Spleen (tissue), 11 donors: ENCODE measurements at regions not wholly inside any gene's neighbourhood (a gene's known extent, or its start where the extent isn't known, plus 50 kb on each side); places are given as distances from the start of the nearest gene placed in this dataset.
"Not testable (repeated sequence)": the region's sequence is repeated elsewhere in the genome, so short reads cannot be mapped to it uniquely, and the experiment has no call there.

Experiments used
- DNase-seq: peaks from one replicate; pipeline ENCODE4 v3.0.0-alpha.2; 2020
- H3K27ac ChIP-seq, 8 donors: fragments of 200-600 bp; sonication (generic) in 7 of 8; 1 replicate in 4 of 8; 2 replicates in 4 of 8; pipeline versions ENCODE4 v1.5.0 to v1.8.0; 2016 to 2021; ENCODE audit warnings: inconsistent platforms in 4 of 8, mild to moderate bottlenecking in 4 of 8, moderate library complexity in 1 of 8
- H3K27me3 ChIP-seq, 7 donors: fragments of 200-600 bp; sonication (generic) in 6 of 7; replicated peaks in 1 of 7; 1 replicate in 4 of 7; 2 replicates in 3 of 7; pipeline versions ENCODE4 v1.5.0 to v1.8.0; 2016 to 2021; ENCODE audit warnings: inconsistent platforms in 3 of 7, mild to moderate bottlenecking in 1 of 7
- H3K36me3 ChIP-seq, 6 donors: fragments of 200-600 bp; sonication (generic) in 5 of 6; 1 replicate in 4 of 6; 2 replicates in 2 of 6; pipeline versions ENCODE4 v1.5.0 to v1.8.0; 2016 to 2021; ENCODE audit warnings: inconsistent platforms in 2 of 6
- H3K4me1 ChIP-seq, 6 donors: fragments of 200-600 bp; sonication (generic) in 5 of 6; 1 replicate in 3 of 6; 2 replicates in 3 of 6; pipeline versions ENCODE4 v1.5.0 to v1.8.0; 2016 to 2021; ENCODE audit warnings: inconsistent platforms in 3 of 6
- H3K4me3 ChIP-seq, 8 donors: fragments of 200-600 bp; sonication (generic) in 7 of 8; 1 replicate in 4 of 8; 2 replicates in 4 of 8; pipeline versions ENCODE4 v1.5.0 to v1.8.0; 2016 to 2021; ENCODE audit warnings: inconsistent platforms in 4 of 8, mild to moderate bottlenecking in 4 of 8, moderate library complexity in 2 of 8
- H3K9me3 ChIP-seq, 8 donors: fragments of 200-600 bp; sonication (generic) in 7 of 8; 1 replicate in 4 of 8; 2 replicates in 4 of 8; pipeline versions ENCODE4 v1.5.0 to v1.8.0; 2016 to 2021; ENCODE audit warnings: inconsistent platforms in 4 of 8
- POLR2A ChIP-seq, 3 donors: fragments of 450-650 bp; IDR thresholded peaks; one replicate each; pipeline ENCODE4 v1.5.1; 2017; ENCODE audit warnings: antibody characterized with exemption in 3 of 3, mild to moderate bottlenecking in 1 of 3
- POLR2AphosphoS5 ChIP-seq, 3 donors: sonication (generic); formaldehyde crosslinking; IDR thresholded peaks; one replicate each; pipeline ENCODE4 v1.5.1; 2017; ENCODE audit warnings: antibody characterized with exemption in 3 of 3
- WGBS, 5 donors: extraction: QIAGEN DNeasy Blood & Tissue Kit in 3 of 5; methylation state at CpG; one replicate each; pipeline versions ENCODE4 v1.1.5 to v1.1.7; 2013 to 2018; 5-methylcytosine and 5-hydroxymethylcytosine counted together
- intact Hi-C: fragments of 100-400 bp; cut with DNase I; formaldehyde crosslinking; loops from one replicate; pipeline ENCODE4 v1.15.0; 2023; ENCODE audit warnings: low total_unique reads
- TF ChIP-seq, protein P1 (sequence below), 11 experiments: fragments of 200-600 bp in 7 of 11; fragments of 450-650 bp in 4 of 11; sonication (generic) in 4 of 11; IDR thresholded peaks in 8 of 11; conservative IDR thresholded peaks in 3 of 11; 1 replicate in 7 of 11; 2 replicates in 4 of 11; pipeline versions ENCODE4 v1.4.0 to v1.8.0; 2016 to 2021; ENCODE audit warnings: antibody characterized with exemption in 11 of 11, inconsistent platforms in 4 of 11, mild to moderate bottlenecking in 1 of 11
- donor health status: healthy with polysubstance abuse.
- donor health status: DM: no; HTN: no; CAD: no; lungs with moderate emphysema.
- donor health status: DM: no; HTN: no; CAD: no.
- donor health status: Bipolar disorder and iron deficiency.
- donor health status: healthy.
- donor health status: DM: no; HTN: no; CAD: no.
- donor health status: DM: yes; HTN: yes; CAD: no.

- DNase-seq, result peak; percentile 39
- no peak overlapping the region for H3K4me3 ChIP-seq
- intact Hi-C loops, result no loop called here
- no peak overlapping the region for H3K27ac ChIP-seq
- WGBS, 5 donors, result 62 to 80% (median 74%) methylated on average over 12 to 13 of the region's 13 CpGs
- H3K36me3 ChIP-seq, result no peaks in the 10 kb centered on the region
- TF ChIP-seq POLR2AphosphoS5 (IDR thresholded peaks at IDR 0.05), result no peak
- TF ChIP-seq POLR2A (IDR thresholded peaks at IDR 0.05), result no peak
- TF ChIP-seq, protein P1, sequence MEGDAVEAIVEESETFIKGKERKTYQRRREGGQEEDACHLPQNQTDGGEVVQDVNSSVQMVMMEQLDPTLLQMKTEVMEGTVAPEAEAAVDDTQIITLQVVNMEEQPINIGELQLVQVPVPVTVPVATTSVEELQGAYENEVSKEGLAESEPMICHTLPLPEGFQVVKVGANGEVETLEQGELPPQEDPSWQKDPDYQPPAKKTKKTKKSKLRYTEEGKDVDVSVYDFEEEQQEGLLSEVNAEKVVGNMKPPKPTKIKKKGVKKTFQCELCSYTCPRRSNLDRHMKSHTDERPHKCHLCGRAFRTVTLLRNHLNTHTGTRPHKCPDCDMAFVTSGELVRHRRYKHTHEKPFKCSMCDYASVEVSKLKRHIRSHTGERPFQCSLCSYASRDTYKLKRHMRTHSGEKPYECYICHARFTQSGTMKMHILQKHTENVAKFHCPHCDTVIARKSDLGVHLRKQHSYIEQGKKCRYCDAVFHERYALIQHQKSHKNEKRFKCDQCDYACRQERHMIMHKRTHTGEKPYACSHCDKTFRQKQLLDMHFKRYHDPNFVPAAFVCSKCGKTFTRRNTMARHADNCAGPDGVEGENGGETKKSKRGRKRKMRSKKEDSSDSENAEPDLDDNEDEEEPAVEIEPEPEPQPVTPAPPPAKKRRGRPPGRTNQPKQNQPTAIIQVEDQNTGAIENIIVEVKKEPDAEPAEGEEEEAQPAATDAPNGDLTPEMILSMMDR (IDR thresholded peaks at IDR 0.05 in 8 of 11, conservative IDR thresholded peaks at IDR 0.05 in 3 of 11), result no peak
- no peaks in the 10 kb centered on the region for H3K4me1 ChIP-seq
- H3K9me3 ChIP-seq, result no peaks in the 10 kb centered on the region
- no peaks in the 10 kb centered on the region for H3K27me3 ChIP-seq
These were observed 164.6 kb downstream of the GOLGA6L4 start for GRCh38 chr15:84400017-84400740.

- H3K27ac ChIP-seq, result no peak overlapping the region
- no peaks in the 10 kb centered on the region for H3K9me3 ChIP-seq
- H3K4me3 ChIP-seq, result no peak overlapping the region
- no peaks in the 10 kb centered on the region for H3K4me1 ChIP-seq
- H3K36me3 ChIP-seq, result no peaks in the 10 kb centered on the region
- no peak for TF ChIP-seq POLR2AphosphoS5 (IDR thresholded peaks at IDR 0.05)
- TF ChIP-seq, protein P1 (IDR thresholded peaks at IDR 0.05 in 8 of 11, conservative IDR thresholded peaks at IDR 0.05 in 3 of 11), result no peak
- no peak for TF ChIP-seq POLR2A (IDR thresholded peaks at IDR 0.05)
- peak; percentile 44 for DNase-seq
- intact Hi-C loops, result no loop called here
- WGBS, 5 donors, result 59 to 86% (median 82%) methylated on average over 3 to 5 of the region's 5 CpGs
- H3K27me3 ChIP-seq, result no peaks in the 10 kb centered on the region
These were observed 165.2 kb downstream of the GOLGA6L4 start for GRCh38 chr15:84400820-84401219.

- intact Hi-C loops, result not testable (repeated sequence)
These were observed 165.9 kb downstream of the GOLGA6L4 start for GRCh38 chr15:84401461-84401860.

GRCh38 chr15:84401891-84402840 lies 166.6 kb downstream of the GOLGA6L4 start:
- H3K27ac ChIP-seq, H3K27me3 ChIP-seq, H3K9me3 ChIP-seq, intact Hi-C loops, DNase-seq, H3K4me3 ChIP-seq, H3K4me1 ChIP-seq, H3K36me3 ChIP-seq: not testable (repeated sequence)
- WGBS, 5 donors, result 75 to 91% (median 89%) methylated on average over 13 to 14 of the region's 14 CpGs

More at GRCh38 chr15:84401461-84401860, 165.9 kb downstream of the GOLGA6L4 start:
- DNase-seq, result peak; percentile 62
- not testable (repeated sequence) for H3K36me3 ChIP-seq, H3K9me3 ChIP-seq, H3K27ac ChIP-seq, H3K27me3 ChIP-seq, H3K4me3 ChIP-seq, H3K4me1 ChIP-seq
- 74 to 89% (median 88%) methylated on average over 3 to 5 of the region's 5 CpGs for WGBS, 5 donors
